Epidermal melanocyte (primary cell): ENCODE measurements at regions not wholly inside any gene's neighbourhood (a gene's known extent, or its start where the extent isn't known, plus 50 kb on each side); places are given as distances from the start of the nearest gene placed in this dataset.

ENCODE experiments used
- DNase-seq: peaks from one replicate; pipeline ENCODE4 v3.0.0; 2011; ENCODE audit warnings: low spot score; ENCODE audit not compliant: insufficient read length

- DNase-seq: no peak
Observed at GRCh38 chr12:115267891-115268290, 583.9 kb upstream of the TBX3 start.

GRCh38 chr12:115267464-115267863 is 583.5 kb upstream of the TBX3 start:
- no peak for DNase-seq

- DNase-seq: no peak
Observed at GRCh38 chr12:115264605-115265004, 580.6 kb upstream of the TBX3 start.

- no peak for DNase-seq
Observed at GRCh38 chr12:115261691-115262398, 577.9 kb upstream of the TBX3 start.

GRCh38 chr12:115260762-115261675 is 577.0 kb upstream of the TBX3 start:
- no peak for DNase-seq

GRCh38 chr12:115259968-115260747 is 576.2 kb upstream of the TBX3 start:
- no peak for DNase-seq

DNA sequence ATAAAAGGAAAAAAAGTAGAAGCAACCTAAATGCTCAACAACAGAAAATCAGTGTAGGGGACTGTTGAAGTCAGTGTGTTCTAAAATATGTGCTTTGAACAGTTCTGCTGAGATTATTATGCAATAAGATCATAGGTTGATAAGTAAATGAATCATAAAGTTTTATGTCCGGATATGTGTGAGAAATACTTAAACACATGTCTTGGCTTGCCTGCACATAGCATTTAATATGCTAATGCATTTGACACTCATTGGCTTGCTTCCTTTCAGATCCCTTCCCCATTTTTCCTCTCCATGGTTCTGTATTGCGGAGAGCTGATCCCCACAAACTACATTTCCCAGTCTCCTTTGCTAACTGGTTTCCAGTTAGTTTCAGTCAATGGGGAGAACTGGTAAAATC is 573.8 kb upstream of the TBX3 start:
- no peak for DNase-seq

DNA sequence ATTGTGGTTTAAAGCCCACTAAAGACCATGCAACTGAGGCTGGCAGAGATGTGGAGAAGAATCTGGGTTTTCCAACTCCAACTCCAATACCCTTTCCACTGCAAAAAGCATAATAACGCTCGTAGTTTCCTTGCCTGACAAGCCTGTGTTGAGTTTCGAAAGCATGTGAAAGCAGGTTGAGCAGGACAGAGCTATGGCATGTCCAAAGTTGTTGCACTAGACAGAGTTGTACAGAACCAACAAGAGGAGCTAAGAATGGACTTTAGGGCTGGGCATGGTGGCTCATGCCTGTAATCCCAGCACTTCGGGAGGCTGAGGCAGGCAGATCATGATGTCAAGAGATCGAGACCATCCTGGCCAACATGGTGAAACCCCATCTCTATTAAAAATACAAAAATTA is 572.0 kb upstream of the TBX3 start:
- DNase-seq: no peak

DNA sequence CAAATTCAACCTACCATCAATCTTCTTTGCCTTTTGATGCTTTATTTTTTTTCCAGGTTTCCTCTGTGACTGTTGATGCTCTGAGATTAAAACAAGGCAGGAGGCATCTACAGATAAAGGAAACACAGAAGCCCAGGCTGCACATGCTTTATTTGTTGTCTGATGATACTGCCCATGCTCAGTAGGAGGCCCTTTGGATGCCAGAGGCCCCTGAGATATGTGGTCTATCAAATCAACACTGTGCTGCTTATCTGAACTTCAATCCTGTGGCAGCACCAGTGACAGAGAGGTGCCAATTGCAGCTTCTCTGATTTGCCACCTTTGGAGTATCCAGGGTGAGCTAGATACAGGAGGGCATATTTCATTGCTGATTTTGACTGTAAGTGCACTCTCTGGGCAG is 571.3 kb upstream of the TBX3 start:
- DNase-seq: no peak

GRCh38 chr12:115253049-115253448 is 569.1 kb upstream of the TBX3 start:
- no peak for DNase-seq

GRCh38 chr12:115251727-115252126 is 567.8 kb upstream of the TBX3 start:
- DNase-seq: no peak

GRCh38 chr12:115249671-115250278 is 565.8 kb upstream of the TBX3 start:
- DNase-seq: no peak

- no peak for DNase-seq
Observed at GRCh38 chr12:115245020-115245419, 561.0 kb upstream of the TBX3 start.

- DNase-seq: no peak
Observed at GRCh38 chr12:115243933-115244628, 560.1 kb upstream of the TBX3 start.

GRCh38 chr12:115240251-115240650 is 556.3 kb upstream of the TBX3 start:
- DNase-seq: no peak

GRCh38 chr12:115235880-115236279 is 551.9 kb upstream of the TBX3 start:
- DNase-seq: no peak

GRCh38 chr12:115233891-115234543 is 550.0 kb upstream of the TBX3 start:
- DNase-seq: no peak

- no peak for DNase-seq
Observed at GRCh38 chr12:115232455-115233156, 548.6 kb upstream of the TBX3 start.

DNA sequence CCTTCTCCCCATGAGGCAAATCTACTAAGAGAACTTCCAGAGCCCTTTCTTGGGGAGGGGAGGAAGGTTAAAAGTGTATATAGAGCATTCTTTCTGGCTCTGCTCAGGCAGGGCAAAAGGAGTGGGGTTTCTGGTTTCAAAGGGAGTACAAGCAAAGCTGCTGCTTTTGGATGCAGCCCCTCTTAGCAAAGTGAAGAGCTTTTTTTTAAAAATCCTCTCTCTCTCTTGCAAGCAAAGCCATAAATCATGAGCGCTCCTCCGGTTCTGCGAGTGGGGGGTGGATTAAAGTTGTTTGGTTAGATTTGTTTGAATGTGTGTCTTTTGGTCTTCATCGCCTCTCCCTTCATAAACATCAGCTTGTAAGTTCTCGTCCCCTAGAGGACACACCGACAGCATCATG is 546.6 kb upstream of the TBX3 start:
- no peak for DNase-seq

- no peak for DNase-seq
Observed at GRCh38 chr12:115229517-115229916, 545.5 kb upstream of the TBX3 start.
